Fibroblast of lung (primary cell): ENCODE measurements at regions not wholly inside any gene's neighbourhood (a gene's known extent, or its start where the extent isn't known, plus 50 kb on each side); places are given as distances from the start of the nearest gene placed in this dataset.

ENCODE experiments used
- DNase-seq, 2 donors: peaks; one replicate each; pipeline versions ENCODE4 v3.0.0 to v3.0.0-alpha.2; 2010; ENCODE audit warnings: low read depth in 2 of 2
- H2AFZ ChIP-seq: 2 replicates; pipeline ENCODE4 v1.5.1; 2012; ENCODE audit warnings: low read length, control low read depth, inconsistent platforms
- H3K27ac ChIP-seq: 2 replicates; pipeline ENCODE4 v1.5.1; 2011; ENCODE audit warnings: low read length, control low read depth; ENCODE audit not compliant: insufficient read depth
- H3K27me3 ChIP-seq: 2 replicates; pipeline ENCODE4 v1.5.1; 2011; ENCODE audit warnings: mild to moderate bottlenecking, low read length; ENCODE audit not compliant: control insufficient read depth, insufficient read depth
- H3K36me3 ChIP-seq: 2 replicates; pipeline ENCODE4 v1.5.1; 2011; ENCODE audit warnings: low read length; ENCODE audit not compliant: control insufficient read depth, insufficient read depth
- H3K4me1 ChIP-seq: 2 replicates; pipeline ENCODE4 v1.5.1; 2011; ENCODE audit warnings: low read length; ENCODE audit not compliant: control insufficient read depth, insufficient read depth; ENCODE audit errors: extremely low read depth
- H3K4me2 ChIP-seq: 2 replicates; pipeline ENCODE4 v1.5.1; 2011; ENCODE audit warnings: low read length, control low read depth; ENCODE audit not compliant: insufficient read depth; ENCODE audit errors: extremely low read depth
- H3K4me3 ChIP-seq, 4 experiments: fragments of 200-600 bp in 1 of 4; sonication (generic) in 1 of 4; replicated peaks in 1 of 4; 2 replicates each; pipeline ENCODE4 v1.5.1; 2011 to 2016; ENCODE audit warnings: low read length in 4 of 4, low read depth in 3 of 4, mild to moderate bottlenecking in 3 of 4, control low read depth in 2 of 4, inconsistent platforms in 1 of 4, mixed read lengths in 1 of 4; ENCODE audit not compliant: insufficient read depth in 1 of 4; ENCODE audit errors: control extremely low read depth in 1 of 4
- H3K79me2 ChIP-seq: 2 replicates; pipeline ENCODE4 v1.5.1; 2012; ENCODE audit warnings: mild to moderate bottlenecking, low read length, inconsistent platforms; ENCODE audit not compliant: control insufficient read depth, insufficient read depth
- H3K9ac ChIP-seq: 2 replicates; pipeline ENCODE4 v1.5.1; 2011; ENCODE audit warnings: mild to moderate bottlenecking, low read length, control low read depth; ENCODE audit not compliant: insufficient read depth
- H3K9me3 ChIP-seq: 2 replicates; pipeline ENCODE4 v1.5.1; 2012; ENCODE audit warnings: low read depth, low read length; ENCODE audit not compliant: control insufficient read depth, insufficient read depth
- H4K20me1 ChIP-seq: 2 replicates; pipeline ENCODE4 v1.5.1; 2011; ENCODE audit warnings: low read length; ENCODE audit not compliant: control insufficient read depth, insufficient read depth; ENCODE audit errors: extremely low read depth
- CTCF ChIP-seq, 2 donors: IDR thresholded peaks in 1 of 2; conservative IDR thresholded peaks in 1 of 2; 1 replicate in 1 of 2; 2 replicates in 1 of 2; pipeline ENCODE4 v1.5.1; 2011 to 2012; ENCODE audit warnings: low read length in 2 of 2, control low read depth in 1 of 2, inconsistent platforms in 1 of 2, low read depth in 1 of 2, mild to moderate bottlenecking in 1 of 2
- EZH2 ChIP-seq: IDR thresholded peaks from 2 replicates; pipeline ENCODE4 v1.5.1; 2012; ENCODE audit warnings: low read length, control low read depth, mild to moderate bottlenecking; ENCODE audit errors: missing control alignments

DNA sequence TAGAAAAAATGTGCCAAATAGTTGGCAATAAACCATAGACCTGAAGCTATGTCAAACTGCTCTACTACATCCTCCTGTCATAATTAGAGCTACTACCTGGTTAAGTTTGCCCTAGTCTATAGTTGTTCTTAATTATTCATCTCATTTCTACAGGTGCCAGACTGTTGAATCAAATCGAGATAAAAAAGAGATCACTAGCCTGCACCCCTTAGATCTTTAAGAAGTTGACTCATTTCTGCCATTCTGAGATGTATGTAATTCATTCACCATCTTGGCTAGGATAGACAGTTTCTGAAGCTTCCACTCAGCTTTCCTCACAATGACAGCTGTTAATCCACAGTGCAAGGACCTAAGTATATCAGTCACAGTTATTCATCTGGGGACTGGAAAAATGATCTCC is 452.1 kb upstream of the BOD1L1 start:
- TF ChIP-seq CTCF (conservative IDR thresholded peaks at IDR 0.05 in 1 of 2, IDR thresholded peaks at IDR 0.05 in 1 of 2; ENCODE audit: low read depth in 1 of 2, low read length in 2 of 2): no peak
- no peak for TF ChIP-seq EZH2
- Histone ChIP-seq H3K79me2 (no peaks in the 10 kb centered on the region), H3K4me2 (no peak overlapping the region), H4K20me1 (no peaks in the 10 kb centered on the region), H3K36me3 (no peaks in the 10 kb centered on the region), H3K4me3 (no peak overlapping the region), H2AFZ (no peak overlapping the region), H3K27ac (no peak overlapping the region), H3K4me1 (no peaks in the 10 kb centered on the region), H3K9ac (no peak overlapping the region), H3K9me3 (no peaks in the 10 kb centered on the region), H3K27me3 (no peaks in the 10 kb centered on the region)
- DNase-seq: no peak

DNA sequence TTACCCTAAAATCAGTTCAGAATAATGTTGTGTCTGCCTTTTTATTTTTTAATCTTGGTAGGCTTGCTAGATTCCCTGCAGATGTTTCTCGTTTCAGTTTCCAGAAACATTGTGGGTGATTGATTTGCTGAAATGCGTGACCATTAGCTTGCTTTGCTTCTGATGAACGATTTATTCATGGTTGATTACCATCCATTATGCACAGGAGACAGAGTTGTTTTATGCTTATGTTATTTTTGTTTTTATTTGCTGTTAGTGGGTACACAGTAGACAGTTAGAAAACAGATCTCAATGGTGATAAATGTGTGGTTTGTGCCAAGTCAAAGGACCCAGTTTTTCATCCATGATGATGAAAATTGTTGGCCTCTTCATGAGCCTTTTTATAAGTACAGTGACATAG is 455.6 kb upstream of the BOD1L1 start:
- H3K9ac ChIP-seq: no peak overlapping the region
- peak in 1 of 2 donors; percentile 6 for DNase-seq
- TF ChIP-seq EZH2 (no peak), CTCF (conservative IDR thresholded peaks at IDR 0.05 in 1 of 2, IDR thresholded peaks at IDR 0.05 in 1 of 2; ENCODE audit: low read depth in 1 of 2, low read length in 2 of 2) (no peak)
- H2AFZ ChIP-seq: no peak overlapping the region
- no peak overlapping the region for H3K4me2 ChIP-seq
- no peaks in the 10 kb centered on the region for H3K9me3 ChIP-seq
- no peaks in the 10 kb centered on the region for H3K27me3 ChIP-seq
- H3K27ac ChIP-seq: no peak overlapping the region
- no peak overlapping the region for H3K4me3 ChIP-seq
- no peaks in the 10 kb centered on the region for H4K20me1 ChIP-seq
- H3K79me2 ChIP-seq: no peaks in the 10 kb centered on the region
- no peaks in the 10 kb centered on the region for H3K36me3 ChIP-seq
- H3K4me1 ChIP-seq: no peaks in the 10 kb centered on the region

GRCh38 chr4:14084598-14084997 is 457.1 kb upstream of the BOD1L1 start:
- Histone ChIP-seq H2AFZ (no peak overlapping the region), H4K20me1 (no peaks in the 10 kb centered on the region), H3K9me3 (no peaks in the 10 kb centered on the region), H3K9ac (no peak overlapping the region), H3K79me2 (no peaks in the 10 kb centered on the region), H3K4me1 (no peaks in the 10 kb centered on the region), H3K27me3 (no peaks in the 10 kb centered on the region), H3K4me2 (no peak overlapping the region), H3K4me3 (no peak overlapping the region), H3K36me3 (no peaks in the 10 kb centered on the region), H3K27ac (no peak overlapping the region)
- DNase-seq: no peak
- no peak for TF ChIP-seq CTCF (conservative IDR thresholded peaks at IDR 0.05 in 1 of 2, IDR thresholded peaks at IDR 0.05 in 1 of 2; ENCODE audit: low read depth in 1 of 2, low read length in 2 of 2)
